HUES48 (cell line): ENCODE measurements at regions not wholly inside any gene's neighbourhood (a gene's known extent, or its start where the extent isn't known, plus 50 kb on each side); places are given as distances from the start of the nearest gene placed in this dataset.

Experiments
- H3K27ac ChIP-seq: one replicate; pipeline ENCODE4 v1.7.0; 2013; ENCODE audit warnings: low read depth, low read length, inconsistent platforms
- H3K27me3 ChIP-seq: 2 replicates; pipeline ENCODE4 v1.6.1; 2013; ENCODE audit warnings: mild to moderate bottlenecking, low read length; ENCODE audit not compliant: control insufficient read depth, insufficient read depth
- H3K36me3 ChIP-seq: 2 replicates; pipeline ENCODE4 v1.6.1; 2013; ENCODE audit warnings: low read length; ENCODE audit not compliant: control insufficient read depth, insufficient read depth
- H3K4me1 ChIP-seq: 2 replicates; pipeline ENCODE4 v1.6.1; 2013; ENCODE audit warnings: mild to moderate bottlenecking, low read length; ENCODE audit not compliant: control insufficient read depth, insufficient read depth
- H3K4me3 ChIP-seq: 2 replicates; pipeline ENCODE4 v1.5.1; 2013; ENCODE audit warnings: mild to moderate bottlenecking, low read depth, low read length
- H3K9ac ChIP-seq: 2 replicates; pipeline ENCODE4 v1.6.1; 2013; ENCODE audit warnings: mild to moderate bottlenecking, low read depth, low read length, moderate library complexity
- H3K9me3 ChIP-seq: 2 replicates; pipeline ENCODE4 v1.6.1; 2013; ENCODE audit warnings: low read length; ENCODE audit not compliant: control insufficient read depth, insufficient read depth

- Histone ChIP-seq H3K9ac (no peak overlapping the region), H3K36me3 (no peaks in the 10 kb centered on the region), H3K27ac (no peak overlapping the region), H3K27me3 (no peaks in the 10 kb centered on the region), H3K4me1 (0 out of 2 replicates have a peak, but pooled peaks cover 4% of the 10 kb centered on the region), H3K9me3 (peaks cover 5% of the 10 kb centered on the region; the same call in 1 of the 2 replicates), H3K4me3 (no peak overlapping the region)
Measured at GRCh38 chr4:125911481-125911880, 596.7 kb downstream of the FAT4 start.

GRCh38 chr4:125917559-125917958, 602.8 kb downstream of the FAT4 start:
- no peaks in the 10 kb centered on the region for H3K9me3 ChIP-seq
- H3K27me3 ChIP-seq = no peaks in the 10 kb centered on the region
- H3K9ac ChIP-seq = no peak overlapping the region
- no peaks in the 10 kb centered on the region for H3K36me3 ChIP-seq
- H3K4me3 ChIP-seq = no peak overlapping the region
- no peak overlapping the region for H3K27ac ChIP-seq
- no peaks in the 10 kb centered on the region for H3K4me1 ChIP-seq

GRCh38 chr4:125928652-125929051, 613.9 kb downstream of the FAT4 start:
- Histone ChIP-seq H3K36me3 (no peaks in the 10 kb centered on the region), H3K4me1 (no peaks in the 10 kb centered on the region), H3K9me3 (no peaks in the 10 kb centered on the region), H3K9ac (no peak overlapping the region), H3K4me3 (no peak overlapping the region), H3K27ac (no peak overlapping the region), H3K27me3 (no peaks in the 10 kb centered on the region)

- Histone ChIP-seq H3K27ac (no peak overlapping the region), H3K9me3 (no peaks in the 10 kb centered on the region), H3K27me3 (no peaks in the 10 kb centered on the region), H3K4me1 (no peaks in the 10 kb centered on the region), H3K9ac (no peak overlapping the region), H3K4me3 (no peak overlapping the region), H3K36me3 (no peaks in the 10 kb centered on the region)
Measured at GRCh38 chr4:125938541-125938940, 623.8 kb downstream of the FAT4 start.

- H3K36me3 ChIP-seq = no peaks in the 10 kb centered on the region
- no peaks in the 10 kb centered on the region for H3K4me1 ChIP-seq
- H3K27ac ChIP-seq = no peak overlapping the region
- no peak overlapping the region for H3K4me3 ChIP-seq
- no peak overlapping the region for H3K9ac ChIP-seq
- no peaks in the 10 kb centered on the region for H3K27me3 ChIP-seq
- no peaks in the 10 kb centered on the region for H3K9me3 ChIP-seq
Measured at GRCh38 chr4:125940426-125940825, 625.7 kb downstream of the FAT4 start.

GRCh38 chr4:125944966-125945365, 630.2 kb downstream of the FAT4 start:
- Histone ChIP-seq H3K27me3 (no peaks in the 10 kb centered on the region), H3K4me1 (no peaks in the 10 kb centered on the region), H3K4me3 (no peak overlapping the region), H3K36me3 (no peaks in the 10 kb centered on the region), H3K9ac (no peak overlapping the region), H3K9me3 (no peaks in the 10 kb centered on the region), H3K27ac (no peak overlapping the region)

- no peaks in the 10 kb centered on the region for H3K4me1 ChIP-seq
- no peaks in the 10 kb centered on the region for H3K27me3 ChIP-seq
- no peaks in the 10 kb centered on the region for H3K36me3 ChIP-seq
- H3K9me3 ChIP-seq = no peaks in the 10 kb centered on the region
- H3K9ac ChIP-seq = no peak overlapping the region
- H3K27ac ChIP-seq = no peak overlapping the region
- H3K4me3 ChIP-seq = no peak overlapping the region
Measured at GRCh38 chr4:125948021-125948420, 633.3 kb downstream of the FAT4 start.

GRCh38 chr4:125951261-125951887, 636.6 kb downstream of the FAT4 start:
- Histone ChIP-seq H3K4me1 (no peaks in the 10 kb centered on the region), H3K27ac (no peak overlapping the region), H3K9me3 (no peaks in the 10 kb centered on the region), H3K27me3 (no peaks in the 10 kb centered on the region), H3K4me3 (no peak overlapping the region), H3K36me3 (no peaks in the 10 kb centered on the region), H3K9ac (no peak overlapping the region)

- no peaks in the 10 kb centered on the region for H3K36me3 ChIP-seq
- no peaks in the 10 kb centered on the region for H3K4me1 ChIP-seq
- H3K27ac ChIP-seq = no peak overlapping the region
- no peak overlapping the region for H3K9ac ChIP-seq
- no peak overlapping the region for H3K4me3 ChIP-seq
- no peaks in the 10 kb centered on the region for H3K9me3 ChIP-seq
- H3K27me3 ChIP-seq = no peaks in the 10 kb centered on the region
Measured at GRCh38 chr4:125952631-125953030, 637.9 kb downstream of the FAT4 start.

- Histone ChIP-seq H3K4me1 (no peaks in the 10 kb centered on the region), H3K36me3 (no peaks in the 10 kb centered on the region), H3K4me3 (no peak overlapping the region), H3K27ac (no peak overlapping the region), H3K9me3 (no peaks in the 10 kb centered on the region), H3K9ac (no peak overlapping the region), H3K27me3 (no peaks in the 10 kb centered on the region)
Measured at GRCh38 chr4:125956276-125956675, 641.5 kb downstream of the FAT4 start.

GRCh38 chr4:125958519-125958918, 643.8 kb downstream of the FAT4 start:
- Histone ChIP-seq H3K36me3 (no peaks in the 10 kb centered on the region), H3K4me3 (no peak overlapping the region), H3K9ac (no peak overlapping the region), H3K9me3 (no peaks in the 10 kb centered on the region), H3K4me1 (no peaks in the 10 kb centered on the region), H3K27me3 (no peaks in the 10 kb centered on the region), H3K27ac (no peak overlapping the region)
